ENCODE measurements at regions not wholly inside any gene's neighbourhood (a gene's known extent, or its start where the extent isn't known, plus 50 kb on each side); places are given as distances from the start of the nearest gene placed in this dataset.

- POLR2A ChIA-PET, result no interaction called here
- no peak overlapping the region for H3K4me2 ChIP-seq (replicated peaks; ENCODE audit: low read depth, low read length, poor library complexity, severe bottlenecking)
Measured at GRCh38 chr9:85408494-85408893, 333.3 kb downstream of the AGTPBP1 start.

GRCh38 chr9:85405566-85405950 lies 336.2 kb downstream of the AGTPBP1 start:
- intact Hi-C loops (cut with micrococcal nuclease), result no loop called here
- no peak overlapping the region for H3K4me2 ChIP-seq (replicated peaks; ENCODE audit: low read depth, low read length, poor library complexity, severe bottlenecking)
- no peaks in the 10 kb centered on the region for H3K79me2 ChIP-seq (ENCODE audit: control insufficient read depth, insufficient read depth, low read length)
- no peaks in the 10 kb centered on the region for H3K27me3 ChIP-seq (replicated peaks in 1 of 4; ENCODE audit: control extremely low read depth in 1 of 4, control insufficient read depth in 3 of 4, insufficient read depth in 4 of 4, low read length in 3 of 4)
- H3K36me3 ChIP-seq (replicated peaks in 1 of 2; ENCODE audit: control extremely low read depth in 1 of 2, control insufficient read depth in 1 of 2, extremely low read depth in 1 of 2, insufficient read depth in 2 of 2, low read length in 1 of 2), result no peaks in the 10 kb centered on the region
- H3K9me3 Mint-ChIP-seq (ENCODE audit: insufficient read depth), result no peaks in the 10 kb centered on the region
- ATAC-seq (ENCODE audit: low read depth), result no peak
- H3K27ac Mint-ChIP-seq, result no peak overlapping the region
- no peaks in the 10 kb centered on the region for H4K20me1 ChIP-seq (ENCODE audit: control insufficient read depth, insufficient read depth, low read length, poor library complexity, severe bottlenecking)
- H3K9me3 ChIP-seq (ENCODE audit: control extremely low read depth in 1 of 3, control insufficient read depth in 2 of 3, insufficient read depth in 1 of 3, low read length in 2 of 3), result no peaks in the 10 kb centered on the region
- DNase-seq, result no peak
- no peak overlapping the region for H3K9ac ChIP-seq (ENCODE audit: low read length)
- CTCF ChIA-PET, result no interaction called here
- no peak overlapping the region for H3K4me3 Mint-ChIP-seq
- no peak overlapping the region for H3K27ac ChIP-seq (ENCODE audit: low read length in 2 of 2)
- no peaks in the 10 kb centered on the region for H3K4me1 ChIP-seq (ENCODE audit: control insufficient read depth in 2 of 2, insufficient read depth in 2 of 2, low read length in 2 of 2)
- WGBS (ENCODE audit: insufficient coverage), result 91% methylated on average over 4 of the region's 6 CpGs
- POLR2A ChIA-PET, result no interaction called here
- no peak overlapping the region for H3K4me3 ChIP-seq (ENCODE audit: control extremely low read depth in 1 of 5, extremely low read depth in 1 of 5, insufficient read depth in 1 of 5, low read depth in 2 of 5, low read length in 4 of 5)
- no peak for TF ChIP-seq EZH2 (IDR thresholded peaks at IDR 0.05; ENCODE audit: borderline replicate concordance, insufficient read depth, low read depth, low read length, poor library complexity, severe bottlenecking)
- TF ChIP-seq CTCF (IDR thresholded peaks at IDR 0.05), result no peak
- no peak overlapping the region for H2AFZ ChIP-seq (ENCODE audit: insufficient read depth, low read depth, low read length, poor library complexity, severe bottlenecking)
- H3K27me3 Mint-ChIP-seq, result peaks cover 3% of the 10 kb centered on the region
- no peaks in the 10 kb centered on the region for H3K4me1 Mint-ChIP-seq

More at GRCh38 chr9:85408494-85408893, 333.3 kb downstream of the AGTPBP1 start:
- Histone ChIP-seq H3K27ac (ENCODE audit: low read length in 2 of 2) (no peak overlapping the region), H3K9ac (ENCODE audit: low read length) (no peak overlapping the region), H3K79me2 (ENCODE audit: control insufficient read depth, insufficient read depth, low read length) (no peaks in the 10 kb centered on the region), H2AFZ (ENCODE audit: insufficient read depth, low read depth, low read length, poor library complexity, severe bottlenecking) (no peak overlapping the region), H3K9me3 (ENCODE audit: control extremely low read depth in 1 of 3, control insufficient read depth in 2 of 3, insufficient read depth in 1 of 3, low read length in 2 of 3) (no peaks in the 10 kb centered on the region), H3K4me1 (ENCODE audit: control insufficient read depth in 2 of 2, insufficient read depth in 2 of 2, low read length in 2 of 2) (no peaks in the 10 kb centered on the region), H3K36me3 (replicated peaks in 1 of 2; ENCODE audit: control extremely low read depth in 1 of 2, control insufficient read depth in 1 of 2, extremely low read depth in 1 of 2, insufficient read depth in 2 of 2, low read length in 1 of 2) (no peaks in the 10 kb centered on the region), H3K4me3 (ENCODE audit: control extremely low read depth in 1 of 5, extremely low read depth in 1 of 5, insufficient read depth in 1 of 5, low read depth in 2 of 5, low read length in 4 of 5) (no peak overlapping the region), H4K20me1 (ENCODE audit: control insufficient read depth, insufficient read depth, low read length, poor library complexity, severe bottlenecking) (no peaks in the 10 kb centered on the region), H3K27me3 (replicated peaks in 1 of 4; ENCODE audit: control extremely low read depth in 1 of 4, control insufficient read depth in 3 of 4, insufficient read depth in 4 of 4, low read length in 3 of 4) (no peaks in the 10 kb centered on the region)
- Mint-ChIP-seq H3K27me3 (no peaks in the 10 kb centered on the region), H3K4me3 (no peak overlapping the region), H3K27ac (no peak overlapping the region), H3K9me3 (ENCODE audit: insufficient read depth) (no peaks in the 10 kb centered on the region), H3K4me1 (no peaks in the 10 kb centered on the region)
- 75% methylated on average over 2 of the region's 5 CpGs for WGBS (ENCODE audit: insufficient coverage)
- intact Hi-C loops (cut with micrococcal nuclease), result no loop called here
- TF ChIP-seq CTCF (IDR thresholded peaks at IDR 0.05) (no peak), EZH2 (IDR thresholded peaks at IDR 0.05; ENCODE audit: borderline replicate concordance, insufficient read depth, low read depth, low read length, poor library complexity, severe bottlenecking) (no peak)
- no peak for DNase-seq
- CTCF ChIA-PET, result no interaction called here
- no peak for ATAC-seq (ENCODE audit: low read depth)

Data from B cell (primary cell).